H1 (cell line): ENCODE measurements at regions not wholly inside any gene's neighbourhood (a gene's known extent, or its start where the extent isn't known, plus 50 kb on each side); places are given as distances from the start of the nearest gene placed in this dataset.

Experiments
- RXRA ChIP-seq: IDR thresholded peaks from 2 replicates; pipeline ENCODE4 v1.6.1; 2011; ENCODE audit warnings: low read depth, mild to moderate bottlenecking, low read length, moderate library complexity; ENCODE audit not compliant: insufficient read depth
- SIX5 ChIP-seq: IDR thresholded peaks from 2 replicates; pipeline ENCODE4 v1.6.1; 2011; ENCODE audit warnings: mild to moderate bottlenecking, low read depth, low read length

- no peak for TF ChIP-seq SIX5
- TF ChIP-seq RXRA: no peak
Observed at GRCh38 chr3:176879710-176880109, 317.6 kb downstream of the TBL1XR1 start (continued).
